Stimulated activated CD4-positive, alpha-beta T cell treated with anti-CD3 and anti-CD28 coated beads, Interleukin-2, amount 100 ng/mL, for 4 hours (primary cell): ENCODE measurements at regions not wholly inside any gene's neighbourhood (a gene's known extent, or its start where the extent isn't known, plus 50 kb on each side); places are given as distances from the start of the nearest gene placed in this dataset.

ENCODE experiments used
- DNase-seq: peaks from one replicate; pipeline ENCODE4 v3.0.0-alpha.2; 2020; ENCODE audit warnings: low read depth

DNA sequence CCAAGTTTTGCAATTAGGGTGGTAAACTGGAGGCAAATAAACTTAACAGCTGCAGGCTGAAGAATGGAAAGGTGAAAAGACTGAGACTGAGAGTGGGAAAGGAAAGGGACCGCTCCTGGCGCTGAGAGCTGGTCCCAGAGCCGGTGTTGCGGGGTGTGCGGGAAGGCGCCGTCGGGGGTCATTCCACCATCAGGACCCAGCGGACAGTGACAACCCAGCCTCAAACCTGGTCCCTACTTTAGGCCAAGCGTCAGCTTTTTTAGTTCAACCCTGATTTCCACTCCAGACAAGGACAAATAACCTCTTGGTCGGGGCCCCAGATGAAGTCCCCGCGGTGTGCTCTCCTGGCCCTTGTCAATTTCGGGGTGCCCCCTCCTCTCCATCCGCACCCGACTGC lies 145.8 kb upstream of the ETS2 start:
- DNase-seq, result no peak

DNA sequence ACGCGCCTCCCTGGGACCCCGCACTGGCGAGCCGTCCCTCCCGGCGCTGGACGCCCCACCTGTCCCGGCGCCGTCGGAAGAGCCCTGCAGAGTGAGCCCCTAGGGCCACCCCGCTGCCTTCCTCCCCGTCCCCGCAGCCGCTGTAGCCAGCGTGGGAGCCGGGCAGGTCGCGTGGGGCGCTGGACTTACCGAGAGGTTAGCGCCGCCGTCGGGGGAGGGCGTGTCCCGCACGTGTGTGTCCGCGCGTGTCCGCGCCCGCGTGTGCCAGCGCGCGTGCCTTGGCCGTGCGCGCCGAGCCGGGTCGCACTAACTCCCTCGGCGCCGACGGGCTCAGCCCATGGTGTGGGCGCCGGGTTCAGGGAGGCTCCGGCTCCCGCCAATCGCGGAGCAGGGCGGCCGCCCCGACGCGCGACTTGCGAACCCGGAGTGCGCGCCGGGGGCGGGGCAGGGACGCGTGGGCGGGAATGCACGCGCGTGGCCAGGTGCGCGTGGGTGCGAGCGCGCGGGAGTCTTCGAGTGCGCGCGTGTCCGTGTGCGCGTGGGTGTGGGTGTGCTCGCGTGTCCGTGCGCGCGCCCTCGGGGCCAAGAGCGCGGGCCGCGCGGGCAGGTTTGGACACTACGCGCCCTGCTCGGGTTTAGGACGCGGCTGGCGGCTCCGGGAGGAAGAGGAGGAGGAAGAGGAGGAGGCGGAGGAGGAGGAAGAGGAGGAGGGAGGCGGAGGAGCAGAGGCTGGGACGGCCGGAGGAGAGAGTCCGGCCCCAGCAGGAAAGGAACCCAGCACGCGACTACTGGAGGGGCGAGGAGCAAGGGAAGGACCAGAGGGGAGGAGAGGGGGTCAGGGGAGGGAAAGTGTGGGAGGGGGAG lies 145.2 kb upstream of the ETS2 start:
- peak; percentile 2 for DNase-seq

DNA sequence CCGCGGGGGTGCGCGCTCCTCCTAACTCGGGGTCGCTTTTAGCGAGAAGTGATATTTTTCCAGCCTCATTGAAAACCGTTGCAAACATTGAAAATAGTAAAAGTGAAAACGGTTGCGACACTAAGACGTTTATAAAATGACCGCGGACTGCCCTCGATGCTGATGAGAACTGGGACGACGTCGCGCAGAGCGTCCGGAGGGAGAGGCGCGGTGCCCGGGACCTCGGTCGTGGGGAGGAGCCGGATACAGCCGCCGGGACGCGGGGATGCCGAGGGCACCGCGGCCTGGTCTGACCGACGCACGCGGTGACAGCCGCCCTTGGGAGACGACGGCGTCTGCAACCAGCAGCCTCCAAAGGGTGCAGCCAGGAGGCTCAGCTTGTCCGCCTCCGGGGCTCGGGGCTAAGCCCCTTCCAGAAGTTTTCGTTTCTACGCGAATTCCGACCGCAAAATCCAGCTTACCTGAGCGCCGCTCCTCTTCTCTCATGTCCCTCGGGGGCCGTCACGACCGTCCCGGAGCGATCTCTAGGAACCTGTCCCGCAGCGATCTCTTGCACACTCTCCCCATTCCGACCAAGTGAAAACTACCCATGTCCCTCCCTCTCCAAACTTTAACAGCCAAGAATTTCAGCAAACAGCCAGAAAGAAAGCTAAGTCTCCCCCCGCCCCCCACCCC lies 144.4 kb upstream of the ETS2 start:
- DNase-seq, result no peak

DNA sequence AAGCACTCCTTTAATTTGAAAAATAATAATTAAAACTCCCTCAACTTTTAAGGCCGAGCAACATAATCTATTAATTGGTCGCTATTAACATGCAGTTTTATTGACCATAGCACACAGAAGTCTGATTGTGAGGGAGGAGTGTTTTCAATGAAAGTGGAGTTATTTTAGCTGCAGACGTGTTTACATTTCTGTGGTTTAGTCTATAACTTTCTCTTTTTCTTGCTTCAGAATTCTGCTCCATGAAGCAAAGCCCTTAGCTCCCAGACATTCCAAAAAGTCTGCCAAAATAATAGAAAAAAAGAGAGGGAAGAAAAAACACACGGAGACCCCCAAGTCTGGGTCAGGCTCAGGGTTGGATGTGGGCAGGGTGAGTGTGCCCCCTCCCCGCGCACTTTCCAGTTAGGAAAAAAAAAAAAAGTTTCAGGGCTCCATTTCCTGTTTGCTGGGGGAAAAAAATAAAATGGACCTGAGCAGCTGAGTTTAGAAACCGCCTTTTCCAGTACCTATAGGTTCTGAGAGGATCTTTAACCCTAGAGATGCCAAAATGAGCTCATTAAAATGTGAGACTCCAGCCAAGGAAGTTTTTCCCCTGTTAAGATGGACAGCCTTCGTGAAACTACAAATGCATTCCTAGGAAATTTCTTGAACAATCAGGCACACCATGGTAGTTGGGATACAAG lies 143.7 kb upstream of the ETS2 start:
- no peak for DNase-seq

DNA sequence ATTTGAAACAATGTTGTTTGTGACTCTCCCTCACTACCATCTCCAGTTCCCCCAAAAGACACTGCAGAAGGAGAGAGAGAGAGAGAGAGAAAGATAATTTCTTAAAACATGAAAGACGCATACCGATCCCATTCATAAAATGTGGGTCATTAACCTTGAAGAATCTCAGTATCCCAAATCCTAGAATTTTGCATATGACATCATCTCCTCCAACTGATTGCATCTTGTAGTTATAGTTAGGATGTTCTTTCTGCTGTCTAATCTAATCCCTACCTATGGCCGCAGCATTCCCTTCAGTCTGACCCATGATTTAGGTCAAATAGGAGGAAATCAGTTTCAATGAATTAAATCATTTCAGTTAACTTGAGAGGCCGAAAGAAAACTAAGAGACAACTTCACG lies 142.4 kb upstream of the ETS2 start:
- no peak for DNase-seq

DNA sequence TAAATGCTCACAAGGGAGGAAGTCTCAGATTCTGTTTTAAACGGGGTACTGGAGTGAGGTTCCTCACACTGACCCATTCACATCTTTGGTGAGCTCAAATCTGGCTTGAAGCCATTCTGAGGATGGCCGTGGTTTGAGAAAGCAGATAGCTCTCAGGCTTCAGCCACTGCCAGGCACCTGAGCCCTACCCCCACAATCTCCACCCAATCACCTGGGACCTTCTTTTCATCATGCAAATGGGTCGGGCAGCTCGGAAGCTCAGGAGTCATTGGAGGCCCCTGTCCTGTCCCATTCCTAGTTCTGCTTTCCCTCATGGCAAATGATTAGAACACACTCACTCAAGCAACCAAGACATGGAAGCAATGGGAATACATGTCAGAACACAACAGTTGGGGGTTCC lies 141.4 kb upstream of the ETS2 start:
- DNase-seq, result no peak

DNA sequence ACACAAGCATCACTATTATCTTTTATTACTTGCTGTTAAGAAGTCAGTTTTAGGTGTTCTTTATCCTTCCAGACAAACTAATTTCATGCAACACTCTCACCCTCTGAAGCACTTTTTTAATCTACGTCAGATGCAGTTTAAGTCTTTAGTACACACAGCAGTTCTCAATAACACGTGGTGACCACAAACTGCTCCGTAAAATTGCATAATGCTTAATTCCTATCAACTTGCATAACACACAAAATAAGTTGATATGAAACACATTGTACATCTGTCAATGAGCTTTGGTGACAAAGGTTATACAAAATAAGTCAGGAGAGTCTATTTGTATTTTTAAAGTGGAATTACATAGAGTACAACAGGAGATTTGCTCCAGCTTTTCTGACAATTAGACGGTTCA lies 140.9 kb upstream of the ETS2 start:
- DNase-seq, result no peak

DNA sequence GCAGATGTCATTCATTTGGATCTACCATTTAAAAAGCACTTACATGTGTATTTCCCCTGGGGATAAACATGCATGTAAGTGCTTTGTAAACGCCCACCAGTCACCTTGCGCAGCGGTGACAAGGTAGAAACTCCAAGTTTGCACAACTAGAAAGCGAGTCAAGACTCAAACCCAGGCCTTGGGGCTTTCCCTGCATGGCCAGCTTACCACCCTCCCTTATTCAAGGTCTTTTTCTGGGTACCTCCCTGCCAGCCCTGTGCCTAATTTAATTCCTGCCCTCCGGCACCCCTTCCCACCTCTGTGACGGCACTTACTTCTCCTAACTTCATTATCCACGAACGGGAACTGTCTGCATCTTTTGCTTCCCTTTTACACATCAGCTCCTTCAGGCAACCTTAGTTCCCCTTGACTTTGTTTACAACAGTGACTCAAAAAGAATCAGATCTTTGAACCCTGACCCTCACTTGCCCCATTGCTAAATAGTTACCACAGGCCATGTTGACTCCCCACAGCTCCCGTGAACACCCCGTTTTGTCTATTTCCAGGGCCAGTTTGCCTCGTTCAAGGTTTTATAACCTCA lies 138.3 kb upstream of the ETS2 start:
- DNase-seq, result no peak

DNA sequence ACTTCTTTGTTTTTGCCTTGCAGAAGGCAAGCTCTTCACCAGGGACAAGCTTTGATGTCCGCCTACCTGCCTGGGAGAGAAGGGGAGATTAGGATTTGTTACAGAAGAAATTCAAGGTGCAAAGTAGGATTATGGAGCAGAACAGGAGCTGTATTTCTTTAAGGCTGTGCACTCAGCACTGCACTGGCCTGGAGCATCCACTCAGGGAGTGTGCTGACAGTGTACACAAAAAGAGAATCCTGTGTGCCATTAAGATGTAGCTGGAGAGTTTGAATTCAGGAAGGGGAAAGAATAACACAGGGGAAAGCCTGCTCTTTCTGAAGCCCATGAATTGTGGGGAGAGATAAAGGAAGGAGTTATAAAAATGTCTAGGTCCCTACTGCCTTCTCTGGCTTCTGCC lies 137.7 kb upstream of the ETS2 start:
- DNase-seq, result no peak

DNA sequence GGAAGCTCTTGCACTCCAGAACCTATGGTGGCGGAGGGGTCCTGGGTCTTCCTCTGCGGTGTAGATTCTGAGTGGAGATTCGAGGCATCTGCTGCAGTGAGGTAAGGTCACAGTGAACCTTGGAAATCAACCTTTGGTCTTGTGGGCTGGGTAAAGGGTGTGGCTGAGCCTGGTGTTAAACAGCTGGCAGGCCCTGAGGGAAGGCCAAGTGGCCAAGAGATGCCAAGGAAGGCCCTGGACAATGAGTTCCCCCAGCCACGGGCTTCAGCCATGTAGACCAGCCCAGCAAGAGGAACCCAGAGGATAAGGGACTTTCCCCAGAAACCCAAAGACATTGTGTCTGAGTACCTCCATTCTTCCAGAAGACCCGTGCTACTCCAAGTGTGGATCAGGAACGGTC lies 137.2 kb upstream of the ETS2 start:
- DNase-seq, result no peak

DNA sequence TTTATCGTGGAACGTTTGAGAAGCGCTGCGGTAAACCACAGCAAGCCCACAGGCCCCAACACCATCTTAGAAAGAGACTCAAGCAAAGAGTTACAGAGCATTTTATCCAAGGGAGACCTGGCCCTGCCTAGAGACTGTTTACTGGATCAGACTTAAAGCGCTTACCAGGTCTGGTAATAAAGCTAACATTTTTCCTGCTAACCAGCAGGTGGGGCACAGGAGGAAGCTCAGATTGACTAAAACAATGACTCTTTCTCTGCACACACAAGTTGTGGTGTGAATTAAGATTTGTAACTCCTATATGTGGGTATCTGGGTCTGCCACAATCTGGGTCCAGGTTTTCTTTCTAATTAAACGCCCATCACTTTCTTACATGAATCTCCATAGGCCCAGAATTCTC lies 136.5 kb upstream of the ETS2 start:
- DNase-seq, result no peak

DNA sequence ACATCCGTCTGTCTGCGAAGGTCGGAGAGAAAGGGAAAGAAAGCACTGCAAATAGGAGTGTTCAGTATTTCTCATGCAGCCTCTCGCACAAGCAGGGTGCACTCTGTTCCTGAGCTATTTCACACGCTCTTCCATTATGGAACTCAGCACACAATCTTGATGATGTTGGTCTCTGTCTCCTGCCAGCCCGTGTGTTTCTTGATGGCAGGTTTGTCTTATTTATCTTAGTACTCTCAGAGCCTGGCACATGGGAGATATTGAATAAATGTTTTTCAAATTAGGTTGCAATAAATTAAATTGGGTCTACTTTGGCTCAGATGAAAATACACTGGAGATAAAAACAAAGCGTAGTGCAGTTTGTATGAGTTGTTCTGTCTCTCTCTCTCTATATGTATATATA lies 134.9 kb upstream of the ETS2 start:
- no peak for DNase-seq

DNA sequence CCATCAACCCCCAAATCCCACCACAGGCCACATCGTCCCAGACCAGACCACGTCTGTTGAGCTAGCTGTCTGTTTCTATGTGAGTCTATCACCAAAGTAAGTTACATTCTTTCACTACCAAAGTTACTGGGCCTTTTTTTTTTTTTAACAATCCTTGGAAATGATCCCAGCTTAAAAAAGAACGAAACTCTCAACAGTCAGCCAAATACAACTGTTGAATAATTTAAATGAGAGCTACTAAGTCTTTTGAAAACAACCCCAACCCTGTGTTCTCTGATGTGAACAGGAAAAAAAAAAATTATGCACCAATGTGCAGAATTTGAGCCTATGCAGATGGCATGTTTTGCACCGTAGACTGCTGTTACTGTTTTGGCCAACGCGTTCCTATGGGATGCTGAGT lies 134.0 kb upstream of the ETS2 start:
- DNase-seq, result no peak

DNA sequence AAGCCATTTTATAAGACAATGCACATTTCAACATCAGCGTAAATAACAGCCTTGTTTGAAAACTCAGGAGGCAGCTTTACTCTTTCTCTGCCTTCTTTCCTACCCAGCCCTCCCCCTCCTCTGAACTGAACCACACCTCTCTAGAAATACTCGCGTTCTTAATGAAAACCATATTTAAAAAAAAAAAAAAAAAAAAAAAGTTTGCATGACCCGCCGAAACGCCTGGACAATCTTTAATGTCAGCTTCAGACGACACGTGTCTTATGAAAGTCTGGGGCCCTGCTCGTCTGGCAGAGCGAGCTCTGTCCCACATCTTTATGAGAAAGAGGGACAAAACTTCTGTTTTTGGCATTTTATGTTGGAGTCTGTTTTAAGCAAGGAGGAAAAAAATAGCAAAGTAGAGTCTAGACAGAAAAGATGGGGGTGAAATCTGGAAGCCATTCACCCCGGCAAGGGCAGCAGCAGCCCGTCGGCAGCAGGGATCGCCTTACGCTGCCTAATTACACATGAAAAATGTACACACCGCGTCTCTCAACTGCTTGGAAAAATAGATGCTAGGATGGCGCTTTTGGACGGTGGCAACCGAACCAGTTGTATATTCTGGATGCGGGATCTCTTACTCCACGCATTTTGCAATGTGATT lies 130.4 kb upstream of the ETS2 start:
- DNase-seq, result no peak

DNA sequence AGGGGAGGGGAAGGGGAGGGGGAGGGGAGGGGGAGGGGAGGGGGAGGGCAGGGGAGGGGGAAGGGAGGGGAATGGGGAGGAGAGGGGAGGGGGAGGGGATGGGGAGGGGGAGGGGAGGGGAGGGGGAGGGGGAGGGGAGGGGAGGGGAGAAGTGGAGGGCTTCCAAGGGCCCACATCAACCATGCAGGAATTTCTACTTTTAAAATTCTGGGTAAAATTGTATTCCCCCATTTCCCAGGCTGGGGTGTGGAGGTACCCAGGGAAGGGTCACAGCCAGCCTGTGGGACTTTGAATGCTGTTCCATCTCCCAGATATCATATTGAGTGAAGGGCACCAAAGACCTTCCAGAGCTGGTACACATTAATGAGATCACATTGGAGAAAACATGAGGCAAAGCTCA lies 126.9 kb upstream of the ETS2 start:
- DNase-seq, result no peak

DNA sequence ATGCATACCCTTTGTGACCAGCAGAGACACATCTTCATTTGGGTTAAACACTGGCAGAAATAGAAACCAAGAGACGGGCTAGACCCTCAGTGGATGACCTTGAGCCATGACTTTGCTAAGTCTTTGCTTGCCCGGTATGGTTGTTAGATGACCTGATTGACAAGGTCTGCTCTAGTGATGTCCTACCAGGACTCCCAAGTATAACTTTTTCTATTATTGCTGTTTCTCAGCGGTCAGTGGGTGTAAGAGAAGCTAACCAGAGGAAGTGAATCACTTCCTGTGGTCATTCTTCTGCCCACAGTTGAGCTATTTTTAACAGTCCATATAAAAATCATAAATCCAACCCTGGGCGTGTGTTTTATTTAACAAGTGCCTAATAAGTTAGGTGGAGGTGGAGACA lies 126.2 kb upstream of the ETS2 start:
- DNase-seq, result no peak

DNA sequence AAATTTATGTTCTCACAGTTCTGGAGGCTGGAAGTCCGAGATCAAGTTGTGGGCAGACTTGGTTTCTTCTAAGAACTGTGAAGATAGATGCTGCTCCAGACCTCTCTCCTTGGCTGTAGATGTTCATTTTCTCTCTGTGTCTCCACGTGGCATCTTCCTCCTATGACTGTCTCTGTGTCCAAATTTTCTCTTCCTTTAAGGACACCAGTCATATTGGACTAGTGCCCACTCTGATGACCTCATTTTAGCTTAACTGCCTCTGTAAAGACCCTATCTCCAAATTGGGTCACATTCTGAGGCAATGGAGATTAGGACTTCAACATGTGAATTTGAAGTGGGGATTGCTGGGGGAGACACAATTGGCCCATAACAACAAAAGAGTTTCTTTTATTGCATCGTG lies 125.3 kb upstream of the ETS2 start:
- DNase-seq, result no peak

DNA sequence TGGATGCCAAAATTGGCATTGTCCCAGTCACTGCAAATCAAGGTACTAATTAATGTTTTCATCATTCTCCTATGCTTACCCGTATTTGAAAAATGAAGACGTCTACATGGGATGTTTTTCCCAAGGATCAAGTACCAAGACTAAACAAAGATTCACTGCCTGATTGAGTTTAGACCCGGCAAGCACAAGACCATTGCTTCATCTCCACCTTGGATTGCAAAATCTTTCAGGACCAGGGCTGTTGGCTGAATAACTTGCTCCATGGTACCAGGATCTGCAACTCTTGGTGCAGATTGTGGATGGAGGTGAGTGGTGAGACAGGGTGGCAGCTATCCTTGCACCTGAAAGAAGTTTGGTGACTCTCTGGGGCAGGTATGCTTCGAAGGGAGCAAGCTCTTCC lies 122.5 kb upstream of the ETS2 start:
- no peak for DNase-seq

DNA sequence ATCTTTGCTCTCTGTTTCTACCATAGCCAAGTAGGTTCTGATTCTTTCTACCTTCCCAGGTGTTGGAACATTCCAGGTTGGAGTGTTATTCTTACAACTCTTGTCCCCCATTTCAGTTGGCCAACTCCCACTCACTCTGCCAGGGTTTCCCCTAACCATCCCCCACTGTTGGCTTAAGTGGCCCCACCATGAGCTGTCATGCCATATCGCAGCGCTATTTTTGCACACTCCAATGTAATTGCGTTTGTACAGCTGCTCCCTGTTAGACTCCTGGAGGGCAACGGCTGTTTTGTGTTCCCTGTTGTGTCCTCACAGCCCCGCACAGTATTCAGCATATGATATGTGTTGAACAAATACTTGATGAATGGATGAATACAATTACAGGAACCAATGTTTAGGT lies 117.7 kb upstream of the ETS2 start:
- no peak for DNase-seq

DNA sequence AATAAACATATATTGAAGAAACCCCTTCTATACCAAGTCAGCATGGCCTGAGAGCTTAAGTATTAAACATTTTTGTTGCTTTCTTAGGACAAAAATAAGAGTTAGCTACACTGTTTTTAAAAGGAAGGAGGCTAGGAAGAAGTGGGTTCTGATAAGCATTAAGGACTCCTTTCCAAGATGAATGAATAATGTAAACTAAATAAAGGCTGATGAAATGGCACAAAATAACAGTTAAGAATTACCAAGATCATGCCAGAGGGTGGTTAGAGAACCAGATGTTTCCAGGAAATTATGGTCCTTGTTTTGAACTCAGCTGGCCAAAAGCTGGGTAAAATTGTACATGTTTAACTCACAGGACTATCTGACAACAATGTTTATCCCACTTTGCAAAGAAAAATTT lies 114.1 kb upstream of the ETS2 start:
- DNase-seq, result no peak

DNA sequence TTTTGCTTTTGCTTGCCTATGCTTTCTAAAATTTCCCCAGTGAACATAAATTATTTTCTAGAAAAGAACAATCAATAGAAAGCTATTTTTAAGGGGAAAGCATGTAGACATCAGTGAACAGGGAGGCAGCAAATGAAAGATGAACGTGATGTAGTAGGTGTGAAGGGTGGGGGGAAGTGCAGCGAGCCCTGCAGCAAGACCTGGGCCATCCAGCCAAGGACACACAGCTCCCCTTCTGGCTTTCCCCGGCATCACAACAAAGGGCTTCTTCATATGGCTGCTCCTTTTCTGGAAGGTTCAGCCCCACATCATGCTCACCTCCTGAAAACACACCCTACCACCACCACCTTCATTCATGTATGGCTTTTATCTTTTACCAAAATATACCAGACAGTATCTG lies 109.2 kb upstream of the ETS2 start:
- no peak for DNase-seq

DNA sequence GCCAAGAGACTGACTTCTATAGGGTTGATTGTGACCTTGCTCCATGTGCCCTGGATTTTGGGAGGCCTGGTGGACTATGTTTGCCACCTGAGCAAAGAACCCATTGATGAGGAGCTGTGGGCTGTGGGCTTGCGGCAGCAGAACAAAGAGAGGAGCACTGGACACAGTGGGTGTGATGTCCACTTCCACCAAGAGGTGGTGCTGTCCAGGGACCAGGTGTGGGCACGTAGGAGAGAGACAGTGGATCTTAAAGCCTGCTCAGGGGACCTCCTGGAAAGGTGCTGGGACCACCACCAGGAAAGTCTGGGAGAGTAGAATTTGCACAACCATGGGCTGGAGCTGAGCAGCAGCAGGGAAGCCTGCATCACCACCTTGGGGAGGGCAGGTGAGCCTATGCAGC lies 106.7 kb upstream of the ETS2 start:
- DNase-seq, result no peak

DNA sequence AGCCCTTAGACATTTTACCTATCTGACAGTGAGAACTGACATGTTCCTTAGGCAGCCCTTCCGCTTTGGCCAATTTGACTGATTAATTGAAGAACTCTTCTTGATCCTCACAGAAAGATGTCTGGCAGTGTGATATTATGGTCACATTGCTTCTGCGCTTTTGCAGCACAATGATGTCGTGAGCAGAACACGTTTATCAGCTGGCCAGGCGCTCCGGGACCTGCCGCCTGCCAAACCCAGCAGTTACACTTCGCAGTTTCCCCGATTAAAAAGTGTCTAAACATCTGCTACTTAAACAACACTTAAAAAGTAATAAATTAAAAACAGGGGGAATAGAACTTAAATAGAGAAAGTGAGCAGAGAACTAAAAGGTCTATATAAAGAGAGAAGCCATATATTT lies 103.5 kb upstream of the ETS2 start:
- no peak for DNase-seq
